GM19397 (cell line): ENCODE measurements at regions not wholly inside any gene's neighbourhood (a gene's known extent, or its start where the extent isn't known, plus 50 kb on each side); places are given as distances from the start of the nearest gene placed in this dataset.
"Not testable (repeated sequence)": the region's sequence is repeated elsewhere in the genome, so short reads cannot be mapped to it uniquely, and the experiment has no call there.

Source experiments
- ATAC-seq: cut with Tn5 transposase; IDR thresholded peaks from one replicate; pipeline ENCODE4 v1.9.1; 2021; ENCODE audit warnings: mild to moderate bottlenecking, moderate library complexity; ENCODE audit not compliant: unreplicated experiment

DNA sequence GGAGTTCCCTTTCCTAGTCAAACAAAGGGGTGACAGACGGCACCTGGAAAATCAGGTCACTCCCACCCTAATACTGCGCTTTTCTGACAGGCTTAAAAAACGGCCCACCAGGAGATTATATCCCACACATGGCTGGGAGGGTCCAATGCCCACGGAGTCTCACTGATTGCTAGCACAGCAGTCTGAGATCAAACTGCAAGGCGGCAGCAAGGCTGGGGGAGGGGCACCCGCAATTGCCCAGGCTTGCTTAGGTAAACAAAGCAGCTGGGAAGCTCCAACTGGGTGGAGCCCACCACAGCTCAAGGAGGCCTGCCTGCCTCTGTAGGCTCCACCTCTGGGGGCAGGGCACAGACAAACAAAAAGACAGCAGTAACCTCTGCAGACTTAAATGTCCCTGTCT is 1032.9 kb downstream of the TDRD15 start:
- ATAC-seq = not testable (repeated sequence)

DNA sequence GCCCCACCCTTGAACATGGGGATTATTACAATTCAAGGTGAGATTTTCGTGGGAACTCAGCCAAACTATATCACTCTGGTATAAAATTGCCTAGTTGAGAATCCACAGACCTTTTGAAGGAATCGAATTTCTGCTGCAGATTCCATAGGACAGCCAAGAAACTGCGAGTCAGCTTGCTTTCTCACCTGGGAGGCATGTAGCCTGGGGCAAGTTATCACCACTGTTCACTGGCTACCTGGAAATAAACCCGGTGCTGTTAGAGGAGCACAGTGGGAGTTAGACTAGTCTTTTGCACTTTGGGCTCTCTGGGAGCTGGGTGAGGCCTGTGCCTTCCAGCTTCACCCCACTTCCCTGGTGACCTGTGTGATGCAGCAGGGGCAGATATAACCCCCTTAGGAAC is 1043.5 kb downstream of the TDRD15 start:
- no peak for ATAC-seq

DNA sequence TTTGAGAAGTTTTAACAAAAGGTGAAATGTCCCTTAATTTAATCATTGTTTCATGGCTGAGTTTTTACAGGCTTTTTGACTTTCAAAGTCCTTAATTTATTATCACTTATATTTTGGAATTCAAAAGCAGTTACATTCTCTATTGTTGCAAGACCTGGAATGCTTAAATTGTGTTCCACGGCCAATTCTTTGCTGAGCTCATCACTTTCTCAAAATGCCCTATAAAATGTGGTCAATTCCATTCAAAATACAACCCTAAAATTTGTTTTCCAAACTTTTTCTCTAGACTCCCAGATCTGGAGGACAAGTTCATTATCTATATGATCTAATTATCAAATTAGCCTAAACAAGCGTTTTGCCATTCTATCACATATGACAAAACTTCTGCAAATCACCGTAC is 1051.2 kb downstream of the TDRD15 start:
- ATAC-seq = no peak

DNA sequence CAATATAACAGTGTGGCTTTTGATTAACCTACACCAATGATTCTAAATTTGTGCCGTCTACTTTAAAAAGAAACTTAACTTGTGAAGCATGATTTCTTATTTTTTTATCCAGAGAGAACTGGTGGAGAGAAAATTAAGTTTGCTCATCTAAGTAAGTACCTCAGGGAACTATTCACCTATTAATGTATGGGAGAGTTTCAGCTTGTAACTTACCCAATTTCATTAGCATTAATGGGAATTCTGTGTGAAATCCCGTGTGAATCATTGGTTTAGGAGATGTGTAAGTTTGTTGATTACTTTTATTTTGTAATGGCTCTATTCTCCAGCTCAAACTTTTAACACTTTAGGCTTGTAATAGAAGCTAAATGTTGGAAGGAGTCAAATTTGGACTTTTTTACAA is 1061.5 kb downstream of the TDRD15 start:
- no peak for ATAC-seq

DNA sequence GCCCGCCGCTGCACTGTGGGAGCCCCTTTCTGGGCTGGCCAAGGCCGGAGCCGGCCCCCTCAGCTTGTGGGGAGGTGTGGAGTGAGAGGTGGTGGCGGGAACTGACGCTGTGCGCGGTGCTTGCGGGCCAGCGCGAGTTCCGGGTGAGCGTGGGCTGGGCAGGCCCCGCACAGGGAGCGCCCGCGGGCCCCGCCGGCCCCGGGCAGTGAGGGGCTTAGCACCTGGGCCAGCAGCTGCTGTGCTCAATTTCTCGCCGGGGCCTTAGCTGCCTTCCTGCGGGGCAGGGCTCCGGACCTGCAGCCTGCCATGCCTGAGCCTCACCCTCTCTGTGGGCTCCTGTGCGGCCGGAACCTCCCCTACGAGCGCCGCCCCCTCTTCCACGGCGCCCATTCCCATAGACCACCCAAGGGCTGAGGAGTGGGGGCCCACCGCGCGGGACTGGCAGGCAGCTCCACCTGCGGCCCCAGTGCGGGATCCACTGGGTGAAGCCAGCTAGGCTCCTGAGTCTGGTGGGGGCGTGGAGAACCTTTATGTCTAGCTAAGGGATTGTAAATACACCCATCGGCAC is 1062.6 kb downstream of the TDRD15 start:
- not testable (repeated sequence) for ATAC-seq

DNA sequence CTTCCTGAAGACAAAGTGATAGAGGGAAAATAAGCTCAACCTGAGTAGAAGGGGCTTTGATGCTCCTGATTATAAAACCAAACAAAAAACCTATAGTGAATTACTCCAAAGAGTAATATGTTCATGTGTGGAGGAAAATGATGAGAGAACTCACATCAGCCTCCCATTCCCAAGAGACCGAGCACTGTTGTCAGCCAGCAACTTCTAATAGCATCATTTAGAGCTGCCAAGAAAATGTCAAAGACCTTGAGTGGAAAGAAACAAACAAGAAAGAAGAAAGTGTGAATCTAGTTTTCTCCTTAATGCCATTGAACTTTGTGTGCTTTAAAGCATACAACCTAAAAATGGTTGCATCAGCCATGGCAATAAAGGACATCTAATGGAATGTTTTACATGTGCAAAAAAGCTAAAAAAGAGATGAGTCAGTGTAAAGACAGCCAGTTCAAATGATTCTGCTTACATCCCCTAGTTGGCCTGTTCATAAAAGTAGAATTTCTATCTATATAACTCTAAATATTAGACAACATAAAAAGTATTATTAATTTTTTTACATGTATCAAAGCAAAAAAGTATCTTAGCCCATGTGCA is 1066.2 kb downstream of the TDRD15 start:
- ATAC-seq = no peak

DNA sequence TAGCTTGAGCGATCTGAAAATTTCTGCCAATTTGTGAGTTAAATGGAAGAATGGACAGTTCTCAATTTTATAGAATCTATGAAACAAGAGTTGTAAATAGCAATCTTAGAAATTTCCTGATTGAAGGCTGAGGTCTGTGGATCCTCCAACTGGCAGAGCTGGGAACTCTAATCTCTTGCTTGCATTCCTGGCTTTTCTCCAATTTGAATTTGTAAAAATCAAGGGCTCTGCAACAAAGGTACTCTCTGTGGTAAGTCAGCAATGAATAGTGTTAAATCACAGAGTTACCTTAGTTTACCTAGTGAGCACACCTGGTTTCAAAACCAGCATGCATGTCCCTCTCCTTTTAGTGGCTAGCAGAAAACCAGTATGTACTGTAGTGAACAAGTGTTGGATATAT is 1070.5 kb downstream of the TDRD15 start:
- no peak for ATAC-seq

DNA sequence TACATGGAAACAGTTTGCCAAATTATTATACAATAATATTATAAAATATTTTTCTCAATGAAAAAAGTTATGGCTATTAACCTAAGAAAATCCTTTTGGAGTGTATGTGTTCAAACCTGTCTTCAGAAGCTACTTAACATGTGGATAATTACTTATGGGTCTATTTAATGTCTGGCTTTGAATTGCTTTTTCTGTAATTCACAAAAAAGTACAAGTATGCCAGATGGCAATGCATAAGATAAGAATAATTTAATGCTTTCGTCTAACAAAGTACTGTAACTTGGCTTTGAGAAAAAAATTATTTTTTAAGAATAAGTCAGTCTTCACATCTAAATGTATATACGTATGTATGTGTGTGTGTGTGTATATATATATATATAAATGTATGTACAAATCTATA is 1073.0 kb downstream of the TDRD15 start:
- ATAC-seq = no peak

DNA sequence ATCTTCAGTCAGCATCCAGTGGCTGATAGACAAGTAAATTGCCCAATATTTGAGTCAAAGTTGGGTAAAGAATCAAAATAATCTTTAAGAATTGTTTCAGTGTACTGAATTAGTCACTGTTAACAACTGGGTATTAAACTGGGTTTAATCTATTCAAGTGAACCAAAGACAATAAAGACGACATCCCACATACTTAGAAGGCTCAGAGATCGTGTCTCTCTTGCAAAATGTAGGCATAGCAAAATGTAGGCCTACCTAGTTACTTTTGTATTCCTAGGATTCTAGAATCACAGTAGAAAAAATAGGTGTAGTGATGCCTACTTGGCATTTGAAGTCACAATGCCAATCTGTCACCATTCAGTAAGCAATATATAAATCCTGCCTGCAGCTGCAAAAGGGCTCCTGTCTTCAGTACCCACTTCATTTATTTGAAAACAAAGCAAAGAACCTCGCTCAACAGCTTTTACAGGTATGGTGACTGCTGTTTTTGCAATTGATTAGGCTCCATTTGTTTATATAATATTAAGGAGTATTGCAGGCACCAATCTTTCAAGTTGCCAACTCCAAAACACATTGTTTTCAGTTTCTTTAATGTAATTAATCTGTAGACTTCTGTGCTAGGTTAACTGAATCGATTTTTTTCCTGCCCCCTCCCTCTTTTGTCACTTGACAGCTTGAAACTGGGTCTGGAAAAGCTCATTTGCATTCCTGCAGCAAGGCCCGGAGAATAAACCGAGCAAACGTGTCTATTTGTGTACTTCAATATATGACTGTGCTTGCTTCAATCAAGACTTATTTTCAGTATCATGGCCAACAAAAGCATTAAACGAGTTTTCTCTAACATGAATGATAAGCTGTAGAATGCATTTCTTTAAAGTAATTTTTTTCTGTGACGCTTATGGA is 1074.9 kb downstream of the TDRD15 start:
- ATAC-seq = no peak

DNA sequence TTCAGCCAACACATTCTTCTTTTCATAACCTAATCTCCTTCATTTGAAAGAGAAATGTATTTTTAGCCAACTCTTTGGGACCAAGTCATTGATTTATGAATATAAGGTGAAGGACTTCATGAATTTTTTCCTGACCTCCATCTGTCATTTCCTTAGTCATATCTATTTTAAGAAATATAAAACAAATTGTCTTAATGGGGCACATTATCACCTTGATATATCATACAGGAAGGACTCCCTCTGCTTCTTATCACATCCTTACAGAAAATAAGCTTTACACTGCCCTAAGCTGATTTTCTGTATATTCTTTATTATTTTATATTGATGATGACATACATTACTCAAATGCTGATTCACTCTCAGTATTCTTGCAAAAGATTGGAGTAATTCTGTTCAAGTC is 1076.2 kb downstream of the TDRD15 start:
- ATAC-seq = no peak

DNA sequence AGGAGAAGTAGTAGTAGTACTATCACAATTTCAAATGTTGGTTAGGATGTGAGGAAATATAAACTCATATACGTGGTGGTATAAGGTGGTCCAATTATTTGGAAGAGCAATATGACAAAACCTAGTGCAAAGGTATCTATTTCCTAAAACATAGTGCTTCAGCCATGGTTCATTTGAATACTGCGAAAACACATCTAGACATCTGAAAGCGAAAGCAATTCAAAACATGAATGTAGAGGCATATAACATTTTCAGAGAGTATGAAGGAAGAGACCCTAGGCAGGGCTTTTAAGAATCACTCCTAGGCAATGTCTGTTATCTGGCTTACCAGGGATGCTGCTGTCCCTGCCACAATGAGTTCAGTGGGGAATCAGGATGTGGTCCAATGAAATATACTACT is 1085.8 kb downstream of the TDRD15 start:
- ATAC-seq = no peak

DNA sequence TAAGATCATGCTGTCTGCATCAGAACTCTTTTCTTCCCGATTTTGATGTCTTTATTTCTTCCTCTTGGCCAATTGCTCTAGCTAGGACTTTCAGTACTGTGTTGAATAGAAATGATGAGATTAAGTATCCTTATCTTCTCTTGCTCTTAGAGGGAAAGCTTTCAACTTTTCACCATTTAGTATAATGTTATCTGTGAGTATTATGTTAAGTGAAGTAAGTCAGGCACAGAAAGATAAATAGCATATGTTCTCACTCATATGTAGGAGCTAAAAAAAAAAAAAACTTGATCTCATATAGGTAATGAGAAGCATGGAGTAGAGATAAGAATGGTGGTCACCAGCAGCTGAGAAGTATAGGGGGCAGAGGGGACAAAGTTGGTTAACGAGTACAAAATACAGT is 1089.5 kb downstream of the TDRD15 start:
- no peak for ATAC-seq

DNA sequence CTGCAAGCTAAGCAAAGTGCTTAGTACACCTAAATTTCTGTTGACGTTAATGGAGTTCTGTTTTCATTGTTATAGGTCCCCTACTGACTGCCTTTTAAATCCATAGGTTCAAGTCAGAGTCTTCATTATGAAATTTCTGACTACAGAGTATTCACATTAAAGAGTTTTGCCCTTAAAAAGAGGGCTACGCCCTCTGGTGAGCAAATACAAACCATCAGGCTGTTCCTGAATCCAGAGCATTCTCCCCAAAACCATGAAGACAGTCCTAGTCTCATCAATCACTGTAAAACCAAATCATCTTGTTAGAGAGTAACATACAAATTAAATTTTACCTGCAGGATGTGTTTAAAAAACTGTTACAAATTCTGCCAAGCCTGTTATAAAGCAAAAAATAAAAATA is 1091.7 kb downstream of the TDRD15 start:
- no peak for ATAC-seq

DNA sequence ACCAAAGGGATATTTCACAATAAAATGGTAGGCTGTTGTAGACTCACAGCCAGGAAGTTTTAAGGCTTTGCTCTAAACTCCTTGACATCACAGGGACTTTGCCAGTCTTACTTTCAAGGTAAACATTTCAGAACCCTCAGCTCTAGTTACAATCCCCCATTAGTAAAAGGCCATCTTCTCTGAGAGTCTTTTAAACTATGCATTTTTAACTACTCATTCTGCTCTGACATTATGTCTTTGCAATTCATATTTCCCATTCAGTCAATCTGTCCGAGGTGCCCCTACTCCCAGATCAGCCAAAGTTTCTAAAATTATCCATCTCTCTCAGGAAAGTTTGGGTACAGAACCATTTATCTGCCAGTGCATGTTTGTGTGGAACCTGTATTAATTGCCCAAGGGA is 1094.1 kb downstream of the TDRD15 start:
- no peak for ATAC-seq

DNA sequence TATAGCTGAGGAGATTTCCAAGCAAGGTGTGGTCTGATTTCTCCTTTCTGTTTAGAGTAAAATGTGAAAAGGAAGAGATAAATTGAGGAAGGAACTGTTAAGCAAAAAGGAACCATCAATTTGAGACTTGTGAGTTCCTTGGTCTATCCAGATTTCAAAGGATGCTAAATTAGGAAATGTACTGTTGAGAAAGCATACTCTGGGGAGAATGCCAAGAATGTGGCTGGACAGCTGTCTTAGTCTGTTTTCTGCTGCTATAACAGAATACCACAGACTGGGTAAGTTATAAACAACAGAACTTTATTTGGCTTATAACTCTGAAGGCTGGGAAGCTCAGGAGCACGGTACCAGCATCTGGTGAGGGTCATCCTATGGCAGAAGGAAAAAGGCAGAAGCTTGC is 1097.2 kb downstream of the TDRD15 start:
- no peak for ATAC-seq

DNA sequence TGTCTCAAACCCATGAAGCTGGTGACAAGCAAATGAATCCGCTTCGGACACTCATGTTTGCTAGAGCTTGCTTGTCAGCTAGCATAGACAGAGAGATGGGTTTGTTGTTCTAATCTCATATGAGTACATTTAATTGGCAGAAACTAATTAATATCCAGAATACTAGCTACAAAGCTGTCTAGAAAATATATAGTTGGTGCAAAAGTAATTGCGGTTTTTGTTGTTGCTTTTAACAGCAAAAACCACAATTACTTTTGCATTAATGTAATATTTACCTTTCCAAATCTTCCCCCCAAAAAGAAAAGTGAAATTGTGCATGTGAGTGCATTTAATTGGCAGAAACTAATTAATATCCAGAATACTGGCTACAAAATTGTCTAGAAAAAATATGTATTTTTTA is 1115.2 kb downstream of the TDRD15 start:
- ATAC-seq = no peak

DNA sequence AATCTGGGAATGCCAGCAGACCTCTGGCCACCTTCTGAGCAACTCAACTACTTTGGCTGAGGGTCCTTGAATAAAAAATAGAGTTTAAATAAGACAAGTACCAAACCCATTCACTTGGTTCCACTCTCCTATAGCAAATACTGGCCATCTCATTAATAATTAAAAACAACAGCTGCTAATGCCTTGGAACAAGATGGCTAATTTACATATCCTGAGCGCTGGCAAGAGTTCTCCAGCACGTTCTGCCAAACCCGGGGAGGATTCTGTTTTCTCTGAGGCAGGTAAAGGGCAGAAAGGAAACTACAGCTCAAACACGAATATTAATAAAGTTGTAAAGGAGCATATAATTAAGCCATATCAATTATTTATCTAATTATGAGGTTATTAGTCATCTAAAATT is 1123.7 kb downstream of the TDRD15 start:
- ATAC-seq = no peak

DNA sequence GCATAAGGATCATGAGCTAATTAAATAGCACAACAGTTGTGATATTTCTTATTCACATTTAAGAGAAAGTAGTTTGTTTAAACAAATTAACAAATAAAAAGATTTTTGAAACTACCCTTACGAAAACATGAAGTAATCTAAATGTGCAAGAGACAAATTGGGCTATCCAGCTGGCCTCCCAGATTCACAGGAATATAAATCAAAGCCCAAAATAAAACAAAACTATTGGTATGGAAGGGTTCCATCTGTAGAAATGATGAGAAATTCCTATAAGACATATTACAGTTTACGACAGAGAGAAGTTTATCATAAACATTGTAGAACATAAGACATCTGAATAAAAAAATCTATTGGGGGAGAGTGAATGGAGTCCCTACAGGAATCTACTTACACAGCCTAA is 1125.1 kb downstream of the TDRD15 start:
- ATAC-seq = no peak

DNA sequence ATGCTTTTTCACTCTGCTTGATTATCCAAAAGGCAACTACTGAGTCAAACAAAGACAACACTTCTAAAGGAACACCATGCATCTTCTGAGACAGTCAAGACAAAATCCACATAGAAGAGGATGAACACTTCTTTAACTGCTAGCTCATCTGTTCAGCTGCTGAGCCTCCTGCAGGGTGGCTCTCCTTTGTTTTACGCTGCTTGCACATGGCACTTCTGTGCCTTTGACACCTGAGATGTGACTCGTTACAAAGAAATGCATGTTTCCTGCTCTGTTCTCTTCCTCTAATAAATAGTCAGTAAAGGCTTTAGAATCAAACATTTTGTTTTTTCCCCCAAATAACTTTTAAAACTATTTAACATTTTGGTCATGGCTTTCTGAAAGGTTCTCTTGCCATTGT is 1129.4 kb downstream of the TDRD15 start:
- no peak for ATAC-seq

DNA sequence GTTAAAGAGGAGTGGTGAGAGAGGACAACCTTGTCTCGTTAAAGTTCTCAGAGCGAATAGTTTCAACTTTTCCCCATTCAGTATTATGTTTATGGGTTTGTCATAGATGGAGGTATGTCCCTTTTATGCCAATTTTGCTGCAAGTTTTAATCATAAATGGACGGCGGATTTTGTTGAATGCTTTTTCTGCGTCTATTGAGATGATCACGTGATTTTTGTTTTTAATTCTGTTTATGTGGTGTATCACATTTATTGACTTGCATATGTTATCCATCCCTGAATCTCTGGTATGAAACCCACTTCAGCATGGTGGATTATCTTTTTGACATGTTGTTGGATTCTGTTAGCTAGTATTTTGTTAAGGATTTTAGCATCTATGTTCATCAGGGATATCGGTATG is 1123.8 kb upstream of the KLHL29 start:
- ATAC-seq = no peak

DNA sequence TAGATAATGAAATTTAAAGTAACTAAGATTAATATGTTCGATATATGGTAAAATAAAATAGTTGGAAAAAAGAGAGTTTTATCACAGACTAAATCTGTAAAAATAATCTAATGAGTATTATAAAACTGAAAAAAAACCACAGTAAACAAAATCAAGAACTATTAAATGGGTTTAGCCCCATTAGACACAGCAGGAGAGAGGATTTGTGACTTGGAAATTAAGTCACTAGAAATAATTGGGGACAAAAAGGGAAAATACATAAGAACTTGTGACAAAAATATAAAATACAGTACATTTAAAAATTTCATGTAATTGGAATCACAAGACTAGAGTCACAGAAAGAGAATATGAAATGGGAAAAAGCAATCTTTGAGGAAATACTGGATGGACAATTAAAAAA is 1114.6 kb upstream of the KLHL29 start:
- no peak for ATAC-seq

DNA sequence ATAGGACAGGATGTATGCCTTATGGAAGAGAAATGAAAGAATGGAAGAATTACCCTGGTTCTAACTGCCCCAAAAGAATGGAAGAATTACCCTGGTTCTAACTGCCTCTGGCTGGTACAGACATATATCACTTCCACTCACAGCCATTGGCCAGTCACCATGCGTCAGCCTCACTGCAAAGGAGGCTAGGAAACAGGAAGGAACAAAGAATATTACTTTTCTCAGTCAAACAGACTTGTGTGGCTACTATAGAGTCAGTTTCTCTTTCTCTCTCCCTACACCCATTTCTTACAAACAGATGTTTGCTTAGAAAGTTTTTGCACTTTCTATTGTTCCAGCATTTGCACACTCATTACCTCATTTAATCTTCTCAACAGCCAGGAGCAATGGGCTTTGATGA is 1111.1 kb upstream of the KLHL29 start:
- ATAC-seq = no peak
